Keratinocyte (primary cell): ENCODE measurements at regions not wholly inside any gene's neighbourhood (a gene's known extent, or its start where the extent isn't known, plus 50 kb on each side); places are given as distances from the start of the nearest gene placed in this dataset.

ENCODE experiments used
- DNase-seq: peaks from one replicate; pipeline ENCODE4 v3.0.0-alpha.2; 2011; ENCODE audit warnings: low read depth, missing footprints, low spot score
- FAIRE-seq: peaks from 2 replicates; lab custom pipeline; 2011; peaks lifted over from hg19 to GRCh38; lab: Jason Lieb, UNC
- H2AFZ ChIP-seq: 2 replicates; pipeline ENCODE4 v1.6.0; 2012; ENCODE audit warnings: low read length, control low read depth, inconsistent platforms; ENCODE audit not compliant: control insufficient read depth
- H3K27ac ChIP-seq: 2 replicates; pipeline ENCODE4 v1.5.1; 2011; ENCODE audit warnings: low read length; ENCODE audit not compliant: control insufficient read depth, insufficient read depth
- H3K27me3 ChIP-seq: 3 replicates; pipeline ENCODE4 v1.6.0; 2011; ENCODE audit warnings: low read length; ENCODE audit not compliant: control insufficient read depth, insufficient read depth; ENCODE audit errors: extremely low read depth
- H3K36me3 ChIP-seq, 2 experiments: 2 replicates in 1 of 2; 3 replicates in 1 of 2; pipeline ENCODE4 v1.5.1; 2011; ENCODE audit warnings: low read length in 2 of 2, mild to moderate bottlenecking in 1 of 2; ENCODE audit not compliant: control insufficient read depth in 2 of 2, insufficient read depth in 2 of 2; ENCODE audit errors: extremely low read depth in 1 of 2
- H3K4me1 ChIP-seq: 3 replicates; pipeline ENCODE4 v1.5.1; 2011; ENCODE audit warnings: low read length; ENCODE audit not compliant: control insufficient read depth, insufficient read depth; ENCODE audit errors: extremely low read depth
- H3K4me2 ChIP-seq: 3 replicates; pipeline ENCODE4 v1.6.0; 2011; ENCODE audit warnings: low read depth, low read length; ENCODE audit not compliant: control insufficient read depth, insufficient read depth; ENCODE audit errors: extremely low read depth
- H3K4me3 ChIP-seq, 3 experiments: fragments of 200-600 bp in 1 of 3; sonication (generic) in 1 of 3; 2 replicates in 2 of 3; 3 replicates in 1 of 3; pipeline ENCODE4 v1.5.1; 2011 to 2016; ENCODE audit warnings: low read length in 3 of 3, mild to moderate bottlenecking in 3 of 3, control low read depth in 2 of 3, inconsistent platforms in 1 of 3, low read depth in 1 of 3, mixed read lengths in 1 of 3, mixed run types in 1 of 3, moderate library complexity in 1 of 3; ENCODE audit not compliant: control insufficient read depth in 2 of 3, insufficient read depth in 2 of 3; ENCODE audit errors: extremely low read depth in 1 of 3
- H3K79me2 ChIP-seq: 2 replicates; pipeline ENCODE4 v1.6.0; 2012; ENCODE audit warnings: low read length; ENCODE audit not compliant: control insufficient read depth, insufficient read depth
- H3K9ac ChIP-seq: 3 replicates; pipeline ENCODE4 v1.6.0; 2011; ENCODE audit warnings: low read length; ENCODE audit not compliant: control insufficient read depth, insufficient read depth; ENCODE audit errors: extremely low read depth
- H3K9me1 ChIP-seq: 3 replicates; pipeline ENCODE4 v1.6.0; 2011; ENCODE audit warnings: low read length; ENCODE audit not compliant: control insufficient read depth, insufficient read depth; ENCODE audit errors: extremely low read depth
- H3K9me3 ChIP-seq: 2 replicates; pipeline ENCODE4 v1.5.1; 2012; ENCODE audit warnings: low read depth, low read length; ENCODE audit not compliant: control insufficient read depth
- H4K20me1 ChIP-seq: 3 replicates; pipeline ENCODE4 v1.6.0; 2011; ENCODE audit warnings: low read length; ENCODE audit not compliant: control insufficient read depth, insufficient read depth; ENCODE audit errors: extremely low read depth
- CTCF ChIP-seq, 3 experiments: IDR thresholded peaks in 1 of 3; conservative IDR thresholded peaks in 1 of 3; optimal IDR thresholded peaks in 1 of 3; 2 replicates in 2 of 3; 3 replicates in 1 of 3; pipeline versions ENCODE3 to v1.5.1; 2011; ENCODE audit warnings: low read length in 3 of 3, mild to moderate bottlenecking in 3 of 3, moderate library complexity in 2 of 3, control low read depth in 1 of 3, inconsistent platforms in 1 of 3; ENCODE audit not compliant: insufficient read depth in 2 of 3; ENCODE audit errors: extremely low read depth in 1 of 3
- EZH2 ChIP-seq: IDR thresholded peaks from one replicate; pipeline ENCODE4 v1.6.1; 2012; ENCODE audit warnings: inconsistent platforms, mild to moderate bottlenecking, low read length, moderate library complexity
- dilution Hi-C: fragments of 300-500 bp; cut with MboI; formaldehyde crosslinking; loops from one replicate; pipeline ENCODE4 v1.7.0; 2020; ENCODE audit warnings: low sequenced_read_pairs; ENCODE audit not compliant: extremely low pct_ligation_motif_present

- no peaks in the 10 kb centered on the region for H4K20me1 ChIP-seq
- H3K4me1 ChIP-seq, result no peaks in the 10 kb centered on the region
- H3K9me3 ChIP-seq, result no peaks in the 10 kb centered on the region
- no peaks in the 10 kb centered on the region for H3K36me3 ChIP-seq
- no peaks in the 10 kb centered on the region for H3K9me1 ChIP-seq
- DNase-seq (no peak), FAIRE-seq (no peak)
- H3K4me2 ChIP-seq, result no peak overlapping the region
- no peak overlapping the region for H2AFZ ChIP-seq
- no peaks in the 10 kb centered on the region for H3K79me2 ChIP-seq
- TF ChIP-seq CTCF (optimal IDR thresholded peaks at IDR 0.05 in 1 of 3, IDR thresholded peaks at IDR 0.05 in 1 of 3, conservative IDR thresholded peaks at IDR 0.05 in 1 of 3; ENCODE audit: extremely low read depth in 1 of 3, insufficient read depth in 2 of 3, low read length in 3 of 3) (no peak), EZH2 (no peak)
- no peak overlapping the region for H3K27ac ChIP-seq
- dilution Hi-C loops, result no loop called here
- H3K27me3 ChIP-seq, result no peaks in the 10 kb centered on the region
- H3K9ac ChIP-seq, result no peak overlapping the region
- H3K4me3 ChIP-seq, result no peak overlapping the region
Measured at GRCh38 chr21:35338281-35338680, 289.2 kb upstream of the RUNX1 start.

GRCh38 chr21:35337573-35337972 lies 288.5 kb upstream of the RUNX1 start:
- H3K4me3 ChIP-seq, result no peak overlapping the region
- no peaks in the 10 kb centered on the region for H3K4me1 ChIP-seq
- no peak for TF ChIP-seq EZH2
- no peak for TF ChIP-seq CTCF (optimal IDR thresholded peaks at IDR 0.05 in 1 of 3, IDR thresholded peaks at IDR 0.05 in 1 of 3, conservative IDR thresholded peaks at IDR 0.05 in 1 of 3; ENCODE audit: extremely low read depth in 1 of 3, insufficient read depth in 2 of 3, low read length in 3 of 3)
- FAIRE-seq (no peak), DNase-seq (no peak)
- H2AFZ ChIP-seq, result no peak overlapping the region
- H4K20me1 ChIP-seq, result no peaks in the 10 kb centered on the region
- H3K9ac ChIP-seq, result no peak overlapping the region
- dilution Hi-C loops, result no loop called here
- no peaks in the 10 kb centered on the region for H3K27me3 ChIP-seq
- H3K79me2 ChIP-seq, result no peaks in the 10 kb centered on the region
- no peaks in the 10 kb centered on the region for H3K36me3 ChIP-seq
- no peaks in the 10 kb centered on the region for H3K9me3 ChIP-seq
- H3K27ac ChIP-seq, result no peak overlapping the region
- no peaks in the 10 kb centered on the region for H3K9me1 ChIP-seq
- H3K4me2 ChIP-seq, result no peak overlapping the region
